ENCODE measurements at regions not wholly inside any gene's neighbourhood (a gene's known extent, or its start where the extent isn't known, plus 50 kb on each side); places are given as distances from the start of the nearest gene placed in this dataset.

DNA sequence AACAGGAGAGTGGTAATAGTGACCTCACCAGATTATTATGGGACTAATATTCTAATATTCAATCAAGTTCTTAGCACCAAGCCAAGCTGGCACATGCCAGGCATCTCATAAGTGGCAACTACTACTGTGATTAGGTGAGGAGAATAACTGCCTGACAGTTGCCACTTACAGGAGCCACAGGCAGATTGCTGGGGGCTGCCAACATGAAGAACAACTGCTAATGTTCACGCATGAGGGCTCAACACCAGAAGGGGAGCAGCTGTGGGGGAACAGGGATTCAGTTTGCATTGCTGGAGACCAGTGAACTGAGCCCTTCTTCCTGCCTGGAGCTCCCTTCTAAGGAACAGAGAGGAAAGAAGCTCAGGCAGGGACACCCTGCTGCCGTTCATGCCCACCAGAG lies 504.5 kb downstream of the FOXO1 start:
- TF ChIP-seq SP1 (IDR thresholded peaks at IDR 0.05) = no peak
- no peak for TF ChIP-seq ARNT (IDR thresholded peaks at IDR 0.05)
